HepG2 (cell line): ENCODE measurements at regions not wholly inside any gene's neighbourhood (a gene's known extent, or its start where the extent isn't known, plus 50 kb on each side); places are given as distances from the start of the nearest gene placed in this dataset.

Source experiments
- ATAC-seq: fragments of 200-7000 bp; cut with Tn5 transposase; 3 replicates; pipeline ENCODE4 v1.9.1; 2020; ENCODE audit warnings: mild to moderate bottlenecking, moderate library complexity
- BruUV-seq: library from RNA; stranded (reverse); fragments of 400-500 nt; replicated peaks from 2 replicates; lab custom pipeline; 2021; lab: Mats Ljungman, UMichigan
- CTCF ChIA-PET: fragments of 300-600 bp; formaldehyde crosslinking; extraction: SDS; loops from one replicate; lab custom pipeline; 2021; ENCODE audit warnings: low total read pairs, inconsistent platforms, low intra/inter-chr PET ratio; lab: Yijun Ruan, JAX
- POLR2A ChIA-PET: fragments of 350-600 bp; sonication (Branson Sonifier 250); formaldehyde crosslinking; loops from one replicate; lab custom pipeline; 2020; ENCODE audit warnings: antibody characterized with exemption, inconsistent platforms; lab: Yijun Ruan, JAX
- DNase-seq: peaks from one replicate; pipeline ENCODE4 v3.0.0-alpha.2; 2015; ENCODE audit warnings: low spot score
- FAIRE-seq: peaks from 3 replicates; lab custom pipeline; 2011; peaks lifted over from hg19 to GRCh38; lab: Jason Lieb, UNC
- H2AFZ ChIP-seq: one replicate; pipeline ENCODE4 v1.6.1; 2011; ENCODE audit warnings: low read length, inconsistent platforms
- H3K27ac ChIP-seq: fragments of 300-600 bp; 3 replicates; pipeline ENCODE4 v1.8.0; 2011; ENCODE audit warnings: mixed run types, mild to moderate bottlenecking, mixed read lengths, low read length, inconsistent platforms; ENCODE audit not compliant: insufficient read depth; ENCODE audit errors: extremely low read length
- H3K27me3 ChIP-seq, 2 experiments: fragments of 200-600 bp in 1 of 2; 2 replicates in 1 of 2; 3 replicates in 1 of 2; pipeline versions ENCODE4 v1.6.0 to v1.8.0; 2011; ENCODE audit warnings: low read length in 2 of 2, mild to moderate bottlenecking in 2 of 2, moderate library complexity in 2 of 2, inconsistent platforms in 1 of 2; ENCODE audit not compliant: insufficient read depth in 2 of 2, control insufficient read depth in 1 of 2
- H3K36me3 ChIP-seq, 2 experiments: fragments of 200-600 bp in 1 of 2; replicated peaks in 1 of 2; 2 replicates in 1 of 2; 3 replicates in 1 of 2; pipeline versions ENCODE4 v1.5.1 to v1.8.0; 2011; ENCODE audit warnings: low read length in 2 of 2, inconsistent platforms in 1 of 2; ENCODE audit not compliant: insufficient read depth in 2 of 2, control insufficient read depth in 1 of 2
- H3K4me1 ChIP-seq: 2 replicates; pipeline ENCODE4 v1.5.1; 2012; ENCODE audit warnings: low read length, inconsistent platforms; ENCODE audit not compliant: insufficient read depth
- H3K4me2 ChIP-seq: 2 replicates; pipeline ENCODE4 v1.6.0; 2011; ENCODE audit warnings: low read depth, low read length, inconsistent platforms
- H3K4me3 ChIP-seq, 3 experiments: fragments of 200-600 bp in 1 of 3; sonication (generic), shearing (Covaris generic) in 1 of 3; replicated peaks in 1 of 3; 2 replicates each; pipeline ENCODE4 v1.5.1; 2011 to 2016; ENCODE audit warnings: low read length in 3 of 3, inconsistent platforms in 2 of 3, low read depth in 2 of 3, mild to moderate bottlenecking in 2 of 3, control low read depth in 1 of 3, mixed read lengths in 1 of 3; ENCODE audit not compliant: insufficient read depth in 1 of 3
- H3K79me2 ChIP-seq: one replicate; pipeline ENCODE4 v1.6.1; 2011; ENCODE audit warnings: low read length, inconsistent platforms; ENCODE audit not compliant: insufficient read depth
- H3K9ac ChIP-seq: 2 replicates; pipeline ENCODE4 v1.6.0; 2011; ENCODE audit warnings: mild to moderate bottlenecking, low read depth, low read length, inconsistent platforms; ENCODE audit not compliant: insufficient read depth
- H3K9me3 ChIP-seq: 2 replicates; pipeline ENCODE4 v1.5.1; 2012; ENCODE audit warnings: mild to moderate bottlenecking, low read length
- H4K20me1 ChIP-seq: 2 replicates; pipeline ENCODE4 v1.6.0; 2011; ENCODE audit warnings: inconsistent platforms, mild to moderate bottlenecking, low read length, moderate library complexity; ENCODE audit not compliant: insufficient read depth
- ATRX ChIP-seq: sonication (generic); formaldehyde crosslinking; IDR thresholded peaks from 2 replicates; pipeline ENCODE4 v1.4.0; 2020; ENCODE audit warnings: missing genetic modification reagents, borderline replicate concordance
- BHLHE40 ChIP-seq: IDR thresholded peaks from 2 replicates; pipeline ENCODE4 v1.6.1; 2011; ENCODE audit warnings: low read length, improper control_type of control experiment
- ERF ChIP-seq: IDR thresholded peaks from 2 replicates; pipeline ENCODE4 v1.6.1; 2018; ENCODE audit warnings: missing biosample characterization, missing genetic modification reagents
- MAF1 ChIP-seq: sonication (generic); formaldehyde crosslinking; IDR thresholded peaks from 2 replicates; pipeline ENCODE4 v1.5.0; 2020; ENCODE audit warnings: missing genetic modification reagents, borderline replicate concordance
- MAFK ChIP-seq, 2 experiments: IDR thresholded peaks in 1 of 2; conservative IDR thresholded peaks in 1 of 2; 2 replicates each; pipeline ENCODE4 v1.6.1; 2011; ENCODE audit warnings: improper control_type of control experiment in 2 of 2, low read length in 2 of 2
- SATB2 ChIP-seq: sonication (generic); formaldehyde crosslinking; IDR thresholded peaks from 2 replicates; pipeline ENCODE4 v1.5.0; 2020; ENCODE audit warnings: missing genetic modification reagents
- SP140L ChIP-seq: sonication (generic); formaldehyde crosslinking; IDR thresholded peaks from 2 replicates; pipeline ENCODE4 v1.4.0; 2020; ENCODE audit warnings: missing genetic modification reagents, borderline replicate concordance
- SRY ChIP-seq: sonication (generic); formaldehyde crosslinking; IDR thresholded peaks from 2 replicates; pipeline ENCODE4 v1.8.0; 2022; ENCODE audit warnings: mild to moderate bottlenecking, missing genetic modification reagents
- ZMYM3 ChIP-seq: sonication (generic); formaldehyde crosslinking; IDR thresholded peaks from 2 replicates; pipeline ENCODE4 v1.5.1; 2020; ENCODE audit warnings: mild to moderate bottlenecking, missing genetic modification reagents
- ZNF24 ChIP-seq: fragments of 450-650 bp; IDR thresholded peaks from 2 replicates; pipeline ENCODE4 v1.6.1; 2017; ENCODE audit warnings: antibody characterized with exemption, mild to moderate bottlenecking
- ZNF367 ChIP-seq: sonication (generic); formaldehyde crosslinking; IDR thresholded peaks from 2 replicates; pipeline ENCODE4 v1.4.0; 2020; ENCODE audit warnings: missing genetic modification reagents, borderline replicate concordance
- ZNF562 ChIP-seq: sonication (generic); formaldehyde crosslinking; IDR thresholded peaks from 2 replicates; pipeline ENCODE4 v1.8.0; 2022; ENCODE audit warnings: missing genetic modification reagents, borderline replicate concordance
- ZNF598 ChIP-seq: sonication (generic); formaldehyde crosslinking; IDR thresholded peaks from 2 replicates; pipeline ENCODE4 v1.5.1; 2020; ENCODE audit warnings: mild to moderate bottlenecking, missing genetic modification reagents, borderline replicate concordance
- ZNF75D ChIP-seq: sonication (generic); formaldehyde crosslinking; IDR thresholded peaks from 2 replicates; pipeline ENCODE4 v1.8.1; 2023; ENCODE audit warnings: missing genetic modification reagents, mild to moderate bottlenecking, borderline replicate concordance
- ZNF792 ChIP-seq: IDR thresholded peaks from 2 replicates; pipeline ENCODE4 v1.6.1; 2016
- ZNF83 ChIP-seq: sonication (generic); formaldehyde crosslinking; IDR thresholded peaks from 2 replicates; pipeline ENCODE4 v1.4.0; 2020; ENCODE audit warnings: missing genetic modification reagents, mild to moderate bottlenecking, borderline replicate concordance
- in situ Hi-C: cut with HindIII; loops from 2 replicates; pipeline ENCODE4 v1.10.0; 2017; ENCODE audit warnings: low pct_unique_long_range_greater_than_20kb; ENCODE audit not compliant: extremely low pct_ligation_motif_present
- intact Hi-C: fragments of 100-400 bp; cut with micrococcal nuclease; formaldehyde crosslinking; loops from one replicate; pipeline ENCODE4 v1.10.0; 2022; ENCODE audit not compliant: unreplicated experiment
- TF ChIP-seq, protein P1 (sequence below): sonication (generic); formaldehyde crosslinking; IDR thresholded peaks from 2 replicates; pipeline ENCODE4 v1.5.1; 2020; ENCODE audit warnings: missing genetic modification reagents, mild to moderate bottlenecking, borderline replicate concordance

- FAIRE-seq (no peak), DNase-seq (no peak), ATAC-seq (no peak)
- Histone ChIP-seq H3K79me2 (no peaks in the 10 kb centered on the region), H3K4me2 (no peak overlapping the region), H3K36me3 (no peaks in the 10 kb centered on the region), H3K9ac (no peak overlapping the region), H3K27me3 (no peaks in the 10 kb centered on the region), H4K20me1 (no peaks in the 10 kb centered on the region), H3K4me1 (0 out of 2 replicates have a peak, but pooled peaks cover 3% of the 10 kb centered on the region), H3K27ac (no peak overlapping the region), H2AFZ (no peak overlapping the region), H3K4me3 (no peak overlapping the region), H3K9me3 (no peaks in the 10 kb centered on the region)
- no peak for TF ChIP-seq ZNF367 (CRISPR knock-in tag)
- TF ChIP-seq MAFK (conservative IDR thresholded peaks at IDR 0.05 in 1 of 2, IDR thresholded peaks at IDR 0.05 in 1 of 2; ENCODE audit: low read length in 2 of 2), result no peak
- TF ChIP-seq ZNF75D, result no peak
- no peak for TF ChIP-seq ZNF24
- TF ChIP-seq, protein P1, sequence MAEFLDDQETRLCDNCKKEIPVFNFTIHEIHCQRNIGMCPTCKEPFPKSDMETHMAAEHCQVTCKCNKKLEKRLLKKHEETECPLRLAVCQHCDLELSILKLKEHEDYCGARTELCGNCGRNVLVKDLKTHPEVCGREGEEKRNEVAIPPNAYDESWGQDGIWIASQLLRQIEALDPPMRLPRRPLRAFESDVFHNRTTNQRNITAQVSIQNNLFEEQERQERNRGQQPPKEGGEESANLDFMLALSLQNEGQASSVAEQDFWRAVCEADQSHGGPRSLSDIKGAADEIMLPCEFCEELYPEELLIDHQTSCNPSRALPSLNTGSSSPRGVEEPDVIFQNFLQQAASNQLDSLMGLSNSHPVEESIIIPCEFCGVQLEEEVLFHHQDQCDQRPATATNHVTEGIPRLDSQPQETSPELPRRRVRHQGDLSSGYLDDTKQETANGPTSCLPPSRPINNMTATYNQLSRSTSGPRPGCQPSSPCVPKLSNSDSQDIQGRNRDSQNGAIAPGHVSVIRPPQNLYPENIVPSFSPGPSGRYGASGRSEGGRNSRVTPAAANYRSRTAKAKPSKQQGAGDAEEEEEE (CRISPR knock-in tag), result no peak
- no peak for TF ChIP-seq SATB2
- no peak for TF ChIP-seq ATRX (CRISPR knock-in tag)
- TF ChIP-seq SRY (CRISPR knock-in tag), result no peak
- TF ChIP-seq ZNF792 (CRISPR knock-in tag), result no peak
- no peak for TF ChIP-seq ZNF598 (CRISPR knock-in tag)
- no peak for TF ChIP-seq SP140L
- no peak for TF ChIP-seq ZNF83 (CRISPR knock-in tag)
- TF ChIP-seq ZMYM3 (CRISPR knock-in tag), result no peak
- TF ChIP-seq MAF1 (CRISPR knock-in tag), result no peak
- no peak for TF ChIP-seq ERF (CRISPR knock-in tag)
- TF ChIP-seq ZNF562 (CRISPR knock-in tag), result no peak
- TF ChIP-seq BHLHE40, result no peak
- POLR2A ChIA-PET, result interaction anchor here (0.8 kb wide), 1 partner anchor 22 kb away, joined by 3 read pairs; no protein-coding TSS in a partner anchor
- intact Hi-C loops (no loop called here), in situ Hi-C loops (no loop called here)
- BruUV-seq, result no TSS peak
- CTCF ChIA-PET, result no interaction called here
These were observed 80.2 kb upstream of the ZC3H15 start for GRCh38 chr2:186405842-186406241.
